ENCODE measurements at regions not wholly inside any gene's neighbourhood (a gene's known extent, or its start where the extent isn't known, plus 50 kb on each side); places are given as distances from the start of the nearest gene placed in this dataset.

GRCh38 chr9:23073136-23073535 is 626.5 kb downstream of the DMRTA1 start:
- H3K9ac ChIP-seq (ENCODE audit: low read length) = no peak overlapping the region
- H4K20me1 ChIP-seq (ENCODE audit: low read depth, low read length) = no peaks in the 10 kb centered on the region
- no peaks in the 10 kb centered on the region for H3K27me3 ChIP-seq (ENCODE audit: low read length)
- H2AFZ ChIP-seq (ENCODE audit: low read depth, low read length, severe bottlenecking) = no peak overlapping the region
- no peak overlapping the region for H3K4me2 ChIP-seq (ENCODE audit: low read depth, low read length, poor library complexity, severe bottlenecking)
- no peaks in the 10 kb centered on the region for H3F3A ChIP-seq (ENCODE audit: insufficient read depth)
- no peak for TF ChIP-seq EZH2phosphoT487 (conservative IDR thresholded peaks at IDR 0.05; ENCODE audit: low read length)
- TF ChIP-seq, protein P1, sequence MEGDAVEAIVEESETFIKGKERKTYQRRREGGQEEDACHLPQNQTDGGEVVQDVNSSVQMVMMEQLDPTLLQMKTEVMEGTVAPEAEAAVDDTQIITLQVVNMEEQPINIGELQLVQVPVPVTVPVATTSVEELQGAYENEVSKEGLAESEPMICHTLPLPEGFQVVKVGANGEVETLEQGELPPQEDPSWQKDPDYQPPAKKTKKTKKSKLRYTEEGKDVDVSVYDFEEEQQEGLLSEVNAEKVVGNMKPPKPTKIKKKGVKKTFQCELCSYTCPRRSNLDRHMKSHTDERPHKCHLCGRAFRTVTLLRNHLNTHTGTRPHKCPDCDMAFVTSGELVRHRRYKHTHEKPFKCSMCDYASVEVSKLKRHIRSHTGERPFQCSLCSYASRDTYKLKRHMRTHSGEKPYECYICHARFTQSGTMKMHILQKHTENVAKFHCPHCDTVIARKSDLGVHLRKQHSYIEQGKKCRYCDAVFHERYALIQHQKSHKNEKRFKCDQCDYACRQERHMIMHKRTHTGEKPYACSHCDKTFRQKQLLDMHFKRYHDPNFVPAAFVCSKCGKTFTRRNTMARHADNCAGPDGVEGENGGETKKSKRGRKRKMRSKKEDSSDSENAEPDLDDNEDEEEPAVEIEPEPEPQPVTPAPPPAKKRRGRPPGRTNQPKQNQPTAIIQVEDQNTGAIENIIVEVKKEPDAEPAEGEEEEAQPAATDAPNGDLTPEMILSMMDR (IDR thresholded peaks at IDR 0.05; ENCODE audit: insufficient read depth, low read length, poor library complexity, severe bottlenecking) = no peak
- no peaks in the 10 kb centered on the region for H3K36me3 ChIP-seq (ENCODE audit: low read length)
- H3K4me3 ChIP-seq (ENCODE audit: insufficient read depth, low read length, poor library complexity, severe bottlenecking) = no peak overlapping the region
- H3K27ac ChIP-seq (ENCODE audit: low read depth, low read length) = no peak overlapping the region
- H3K9me2 ChIP-seq (replicated peaks; ENCODE audit: insufficient read depth, low read length) = no peaks in the 10 kb centered on the region
- no peaks in the 10 kb centered on the region for H3K79me2 ChIP-seq (ENCODE audit: insufficient read depth, low read length)
- H3K9me3 ChIP-seq (ENCODE audit: insufficient read depth, low read length) = no peaks in the 10 kb centered on the region

DNA sequence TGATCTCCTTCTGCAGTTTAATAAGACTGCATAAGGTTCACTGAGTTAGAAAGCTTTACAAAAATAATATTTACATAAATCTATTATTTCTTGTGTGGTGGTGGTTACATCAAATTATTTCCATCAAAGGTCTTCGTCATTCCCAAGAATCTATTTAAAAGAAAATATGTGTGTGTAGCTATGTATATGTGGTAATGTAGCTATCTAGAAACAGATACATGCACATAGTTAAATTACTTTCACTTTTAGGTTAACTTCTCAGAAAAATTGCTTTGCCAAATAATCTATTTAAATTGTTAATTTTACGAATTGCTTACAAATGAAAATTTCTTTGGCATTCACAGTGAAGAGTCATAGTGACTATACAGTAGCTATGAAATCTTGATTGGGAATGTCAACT is 633.2 kb downstream of the DMRTA1 start:
- Histone ChIP-seq H3K36me3 (ENCODE audit: low read length) (no peaks in the 10 kb centered on the region), H3K9ac (ENCODE audit: low read length) (no peak overlapping the region), H3K9me2 (replicated peaks; ENCODE audit: insufficient read depth, low read length) (no peaks in the 10 kb centered on the region), H3K27ac (ENCODE audit: low read depth, low read length) (no peak overlapping the region), H3K9me3 (ENCODE audit: insufficient read depth, low read length) (no peaks in the 10 kb centered on the region), H4K20me1 (ENCODE audit: low read depth, low read length) (no peaks in the 10 kb centered on the region), H2AFZ (ENCODE audit: low read depth, low read length, severe bottlenecking) (no peak overlapping the region), H3K4me2 (ENCODE audit: low read depth, low read length, poor library complexity, severe bottlenecking) (no peak overlapping the region), H3F3A (ENCODE audit: insufficient read depth) (no peaks in the 10 kb centered on the region), H3K79me2 (ENCODE audit: insufficient read depth, low read length) (no peaks in the 10 kb centered on the region), H3K4me3 (ENCODE audit: insufficient read depth, low read length, poor library complexity, severe bottlenecking) (no peak overlapping the region), H3K27me3 (ENCODE audit: low read length) (no peaks in the 10 kb centered on the region)
- no peak for TF ChIP-seq EZH2phosphoT487 (conservative IDR thresholded peaks at IDR 0.05; ENCODE audit: low read length)
- TF ChIP-seq, protein P1 (IDR thresholded peaks at IDR 0.05; ENCODE audit: insufficient read depth, low read length, poor library complexity, severe bottlenecking) = no peak

DNA sequence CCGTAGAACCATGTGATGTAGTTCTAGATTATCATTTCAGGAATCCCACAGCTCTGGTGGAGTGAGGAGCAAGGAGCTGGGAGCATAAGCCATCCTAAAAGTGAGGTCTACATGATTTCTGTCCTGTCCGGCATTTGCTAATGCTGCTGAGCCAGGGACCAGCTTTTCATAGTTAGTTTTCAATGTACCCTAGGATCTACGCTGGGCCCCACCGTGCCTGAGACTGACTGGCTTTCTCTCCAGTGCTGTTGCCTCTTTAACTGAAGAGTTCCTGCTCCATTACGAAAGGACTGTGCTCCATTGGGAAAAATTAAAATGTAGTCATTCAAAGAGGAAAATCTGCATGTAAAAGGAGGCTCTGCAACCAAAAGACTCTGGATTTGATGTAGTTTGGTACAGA is 634.8 kb downstream of the DMRTA1 start:
- Histone ChIP-seq H2AFZ (ENCODE audit: low read depth, low read length, severe bottlenecking) (no peak overlapping the region), H3K27ac (ENCODE audit: low read depth, low read length) (no peak overlapping the region), H3K79me2 (ENCODE audit: insufficient read depth, low read length) (no peaks in the 10 kb centered on the region), H3K9ac (ENCODE audit: low read length) (no peak overlapping the region), H3K27me3 (ENCODE audit: low read length) (no peaks in the 10 kb centered on the region), H3K4me3 (ENCODE audit: insufficient read depth, low read length, poor library complexity, severe bottlenecking) (no peak overlapping the region), H3K36me3 (ENCODE audit: low read length) (no peaks in the 10 kb centered on the region), H3K4me2 (ENCODE audit: low read depth, low read length, poor library complexity, severe bottlenecking) (no peak overlapping the region), H3F3A (ENCODE audit: insufficient read depth) (no peaks in the 10 kb centered on the region), H3K9me2 (replicated peaks; ENCODE audit: insufficient read depth, low read length) (no peaks in the 10 kb centered on the region), H4K20me1 (ENCODE audit: low read depth, low read length) (no peaks in the 10 kb centered on the region), H3K9me3 (ENCODE audit: insufficient read depth, low read length) (no peaks in the 10 kb centered on the region)
- TF ChIP-seq, protein P1 (IDR thresholded peaks at IDR 0.05; ENCODE audit: insufficient read depth, low read length, poor library complexity, severe bottlenecking) = no peak
- no peak for TF ChIP-seq EZH2phosphoT487 (conservative IDR thresholded peaks at IDR 0.05; ENCODE audit: low read length)

Data from SU-DHL-6 (cell line).